ENCODE measurements at regions not wholly inside any gene's neighbourhood (a gene's known extent, or its start where the extent isn't known, plus 50 kb on each side); places are given as distances from the start of the nearest gene placed in this dataset.

GRCh38 chr2:117323331-117323730 lies 491.2 kb upstream of the DDX18 start:
- Mint-ChIP-seq H3K27me3 (ENCODE audit: insufficient read depth, low read depth, poor library complexity) (no peaks in the 10 kb centered on the region), H3K4me1 (peaks cover 4% of the 10 kb centered on the region), H3K36me3 (ENCODE audit: low read depth) (no peaks in the 10 kb centered on the region), H3K9me3 (no peaks in the 10 kb centered on the region), H3K27ac (no peak overlapping the region), H3K4me3 (no peak overlapping the region)
- H2AFZ ChIP-seq, result no peak overlapping the region
- H3K27ac ChIP-seq (ENCODE audit: low read depth), result no peak overlapping the region
- no peaks in the 10 kb centered on the region for H3K79me2 ChIP-seq (replicated peaks; ENCODE audit: insufficient read depth)
- no peaks in the 10 kb centered on the region for H3F3A ChIP-seq (replicated peaks; ENCODE audit: low read depth)
- TF ChIP-seq NANOG (IDR thresholded peaks at IDR 0.05; ENCODE audit: borderline replicate concordance), result no peak
- no peak for TF ChIP-seq ZNF462 (CRISPR knock-in tag; IDR thresholded peaks at IDR 0.05)
- TF ChIP-seq REST (IDR thresholded peaks at IDR 0.05; ENCODE audit: unreplicated experiment), result no peak
- TF ChIP-seq STAT1 (IDR thresholded peaks at IDR 0.05; ENCODE audit: unreplicated experiment), result no peak
- TF ChIP-seq ZNF331 (CRISPR knock-in tag; IDR thresholded peaks at IDR 0.05; ENCODE audit: low read depth), result no peak
- no peak for TF ChIP-seq CREB1 (CRISPR knock-in tag; IDR thresholded peaks at IDR 0.05; ENCODE audit: low read depth)
- no peak for TF ChIP-seq ETS1 (IDR thresholded peaks at IDR 0.05)
- TF ChIP-seq EZH2 (IDR thresholded peaks at IDR 0.05; ENCODE audit: low read depth, unreplicated experiment), result no peak
- TF ChIP-seq JUNB (IDR thresholded peaks at IDR 0.05; ENCODE audit: unreplicated experiment), result no peak
- no peak for TF ChIP-seq POLR2AphosphoS5 (IDR thresholded peaks at IDR 0.05; ENCODE audit: low read depth)
- no peak for TF ChIP-seq ZNF114 (CRISPR knock-in tag; IDR thresholded peaks at IDR 0.05)
- no peak for TF ChIP-seq CTCF (conservative IDR thresholded peaks at IDR 0.05; ENCODE audit: low read depth in 2 of 2)
- no peak for TF ChIP-seq EZH2phosphoT487 (IDR thresholded peaks at IDR 0.05; ENCODE audit: unreplicated experiment)
- H3K36me3 ChIP-seq (ENCODE audit: insufficient read depth), result no peaks in the 10 kb centered on the region
- H4K20me1 ChIP-seq (replicated peaks; ENCODE audit: insufficient read depth), result no peaks in the 10 kb centered on the region
- H3K4me3 ChIP-seq, result no peak overlapping the region
- no peaks in the 10 kb centered on the region for H3K27me3 ChIP-seq (ENCODE audit: insufficient read depth)
- no peaks in the 10 kb centered on the region for H3K4me1 ChIP-seq (ENCODE audit: insufficient read depth)
- no peak for DNase-seq (ENCODE audit: low spot score)
- no peak overlapping the region for H3K4me2 ChIP-seq
- ATAC-seq, result no peak
- no peaks in the 10 kb centered on the region for H3K9me2 ChIP-seq (ENCODE audit: insufficient read depth)
